GM18951 (cell line): ENCODE measurements at regions not wholly inside any gene's neighbourhood (a gene's known extent, or its start where the extent isn't known, plus 50 kb on each side); places are given as distances from the start of the nearest gene placed in this dataset.
"Not testable (repeated sequence)": the region's sequence is repeated elsewhere in the genome, so short reads cannot be mapped to it uniquely, and the experiment has no call there.

Source experiments
- POLR2A ChIP-seq: IDR thresholded peaks from 4 replicates; pipeline ENCODE4 v1.6.1; 2011; ENCODE audit warnings: mild to moderate bottlenecking; ENCODE audit not compliant: insufficient read length, insufficient read depth; ENCODE audit errors: extremely low read depth
- in situ Hi-C: fragments of 300-500 bp; cut with MboI; formaldehyde crosslinking; loops from one replicate; pipeline ENCODE4 v1.12.0; 2022; ENCODE audit warnings: low sequenced_read_pairs, mixed read lengths, inconsistent platforms; ENCODE audit not compliant: unreplicated experiment

GRCh38 chr20:41697861-41698559 is 79.8 kb upstream of the CHD6 start:
- in situ Hi-C loops = no loop called here
- no peak for TF ChIP-seq POLR2A

DNA sequence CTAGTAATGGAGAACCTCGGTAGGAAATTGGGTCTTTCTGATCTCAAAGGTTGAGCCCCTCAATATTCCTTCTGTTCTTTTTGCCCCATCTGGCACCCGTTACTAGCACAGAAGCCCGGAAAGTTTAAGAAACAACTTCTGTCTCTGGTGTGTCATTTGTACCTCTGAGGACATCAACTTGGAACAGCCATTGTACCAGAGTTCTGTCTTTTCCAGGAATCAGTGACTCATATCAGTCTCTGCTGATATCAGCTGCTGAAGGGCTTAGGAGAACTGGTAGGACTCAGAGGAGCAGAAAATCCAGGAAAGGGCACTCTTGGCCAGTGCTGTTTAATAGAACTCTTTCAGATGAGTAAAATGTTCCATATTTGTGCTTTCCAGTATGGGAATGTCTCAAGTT is 78.3 kb upstream of the CHD6 start:
- no peak for TF ChIP-seq POLR2A
- in situ Hi-C loops = no loop called here

DNA sequence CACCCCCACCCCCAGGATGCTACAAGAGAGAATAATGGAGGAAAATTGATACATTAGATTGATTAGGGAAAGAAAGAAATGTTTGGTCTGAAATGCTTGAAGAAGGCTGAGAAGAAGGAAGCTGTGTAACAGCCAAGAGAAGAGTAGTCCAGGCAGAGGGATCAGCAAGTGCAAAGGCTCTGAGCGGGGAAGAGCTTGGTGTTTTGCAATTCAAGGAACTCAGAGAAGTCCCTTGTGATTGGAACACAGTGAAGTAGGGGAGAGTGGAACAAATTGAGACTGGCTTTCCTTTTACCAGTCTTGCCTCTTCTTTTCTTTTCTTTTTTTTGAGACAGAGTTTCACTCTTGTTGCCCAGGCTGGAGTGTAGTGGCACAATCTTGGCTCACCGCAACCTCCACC is 76.6 kb upstream of the CHD6 start:
- no peak for TF ChIP-seq POLR2A
- in situ Hi-C loops = no loop called here

- peak; percentile 75 for TF ChIP-seq POLR2A
Observed at GRCh38 chr20:41693136-41693979, 75.2 kb upstream of the CHD6 start.

DNA sequence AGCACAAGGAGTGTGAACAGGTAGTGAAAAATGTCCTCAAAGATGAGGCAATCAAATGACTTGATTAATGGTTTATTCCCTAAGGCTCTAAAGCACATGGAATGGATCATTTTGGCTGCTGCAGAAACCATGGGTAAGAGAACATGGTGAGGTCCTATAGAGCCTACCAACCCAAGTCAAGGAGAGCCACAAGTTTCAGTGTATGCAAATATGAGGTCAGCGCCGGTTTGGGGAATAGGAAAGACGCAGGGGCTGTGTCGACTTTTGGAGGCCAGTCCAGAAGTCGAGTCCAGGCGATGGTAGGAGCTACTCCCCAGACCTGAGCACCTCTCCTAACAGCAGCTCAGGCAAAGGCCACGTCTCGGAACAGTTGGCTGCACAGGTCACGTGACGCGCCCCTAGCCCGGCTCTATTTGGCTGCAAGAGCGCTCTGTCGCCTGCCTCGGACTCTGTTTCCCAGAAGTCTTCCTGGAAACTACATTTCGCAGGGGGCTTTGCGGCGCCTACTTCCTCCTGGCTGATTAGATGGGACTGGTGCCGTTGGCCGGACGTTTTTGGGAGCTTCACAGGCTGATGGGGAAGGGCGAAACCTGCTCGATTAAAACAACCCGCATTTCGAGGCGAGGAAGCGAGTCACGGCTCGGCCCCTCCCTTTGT is 74.4 kb upstream of the CHD6 start:
- peak; percentile 53 for TF ChIP-seq POLR2A
- in situ Hi-C loops = no loop called here

More at GRCh38 chr20:41693136-41693979, 75.2 kb upstream of the CHD6 start:
- in situ Hi-C loops = no loop called here

GRCh38 chr20:41691443-41691842 is 73.3 kb upstream of the CHD6 start:
- in situ Hi-C loops = no loop called here
- no peak for TF ChIP-seq POLR2A

- in situ Hi-C loops = no loop called here
- TF ChIP-seq POLR2A = no peak
Observed at GRCh38 chr20:41690702-41691101, 72.5 kb upstream of the CHD6 start.

DNA sequence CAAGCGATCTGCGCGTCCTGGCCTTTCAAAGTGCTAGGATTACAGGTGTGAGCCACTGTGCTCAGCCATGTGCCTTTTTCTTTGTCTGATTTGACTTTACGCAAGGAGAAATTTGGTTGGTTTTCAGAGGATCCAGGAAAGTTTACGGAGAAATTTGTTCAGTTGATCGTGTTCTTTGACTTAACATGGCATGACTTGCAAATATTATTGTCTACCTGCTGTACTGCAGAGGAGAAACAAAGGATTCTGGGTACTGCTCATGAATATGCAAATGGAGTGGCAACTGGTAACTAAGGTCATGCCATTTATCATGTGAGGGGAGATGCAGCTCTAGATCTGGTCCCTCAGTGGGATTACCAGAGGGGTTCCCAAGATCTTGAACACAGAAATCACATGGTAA is 68.8 kb upstream of the CHD6 start:
- no peak for TF ChIP-seq POLR2A
- in situ Hi-C loops = no loop called here

- in situ Hi-C loops = not testable (repeated sequence)
Observed at GRCh38 chr20:41685145-41685544, 67.0 kb upstream of the CHD6 start.

GRCh38 chr20:41678799-41679198 is 60.6 kb upstream of the CHD6 start:
- in situ Hi-C loops = no loop called here

DNA sequence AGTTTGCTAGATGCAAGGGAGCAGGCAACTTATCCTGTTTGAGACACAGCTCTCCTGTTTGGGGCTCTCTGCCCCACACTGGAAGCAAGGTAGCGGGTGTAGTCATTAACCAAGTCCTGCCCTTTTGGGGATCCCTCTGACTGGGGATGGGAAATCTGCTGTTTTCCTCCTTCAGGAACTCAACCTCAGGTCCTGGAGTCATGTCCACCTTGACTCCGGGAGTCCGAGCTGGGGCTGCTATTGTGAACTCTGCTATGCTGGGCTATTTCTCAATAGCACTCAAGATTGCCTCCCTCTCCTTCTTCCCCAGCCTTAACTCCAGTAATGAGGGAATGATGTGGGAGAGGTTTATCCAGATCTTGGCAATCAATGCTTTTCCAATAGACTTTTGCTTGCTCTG is 54.1 kb upstream of the CHD6 start:
- in situ Hi-C loops = no loop called here
- TF ChIP-seq POLR2A = no peak

More at GRCh38 chr20:41678799-41679198, 60.6 kb upstream of the CHD6 start:
- TF ChIP-seq POLR2A = no peak

DNA sequence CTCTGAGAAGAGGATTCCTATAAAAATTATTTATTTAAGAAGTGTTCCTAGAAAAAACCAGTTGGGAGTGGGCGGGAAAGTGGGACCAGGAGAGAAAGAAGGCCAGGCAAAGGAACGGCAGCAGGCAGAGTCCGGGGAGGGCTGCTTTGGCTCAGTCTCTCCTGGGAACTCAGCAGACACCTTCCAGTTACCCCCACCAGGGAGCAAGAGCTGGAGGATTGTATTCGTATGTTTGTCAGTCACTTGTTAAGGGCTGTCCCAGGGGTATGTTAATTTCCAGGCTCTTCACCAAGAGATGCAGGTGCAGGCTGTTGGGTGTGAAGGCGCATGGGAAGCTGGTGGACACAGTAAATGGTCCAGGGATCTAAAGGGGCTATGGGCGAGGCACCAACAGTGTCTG is 53.0 kb upstream of the CHD6 start:
- in situ Hi-C loops = no loop called here
- no peak for TF ChIP-seq POLR2A

DNA sequence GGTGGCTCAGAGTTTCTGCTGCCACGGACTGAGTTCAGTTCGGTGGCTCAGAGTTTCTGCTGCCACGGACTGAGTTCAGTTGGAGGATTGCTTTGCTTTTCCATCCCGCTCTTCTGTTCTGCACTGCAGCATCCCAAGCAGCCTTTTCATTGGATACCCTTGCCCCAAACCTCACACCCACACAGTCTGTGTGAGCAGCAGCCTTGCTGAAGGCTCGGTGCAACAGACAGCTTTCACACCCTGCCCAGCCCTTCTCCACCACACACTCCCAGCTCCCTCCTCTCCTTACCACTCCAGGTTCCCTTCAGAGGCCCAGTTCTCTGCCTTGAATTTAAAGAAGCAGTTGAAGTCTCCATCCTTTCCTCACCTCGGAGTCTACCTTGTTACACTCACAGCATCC is 52.5 kb upstream of the CHD6 start:
- no peak for TF ChIP-seq POLR2A
- in situ Hi-C loops = no loop called here

DNA sequence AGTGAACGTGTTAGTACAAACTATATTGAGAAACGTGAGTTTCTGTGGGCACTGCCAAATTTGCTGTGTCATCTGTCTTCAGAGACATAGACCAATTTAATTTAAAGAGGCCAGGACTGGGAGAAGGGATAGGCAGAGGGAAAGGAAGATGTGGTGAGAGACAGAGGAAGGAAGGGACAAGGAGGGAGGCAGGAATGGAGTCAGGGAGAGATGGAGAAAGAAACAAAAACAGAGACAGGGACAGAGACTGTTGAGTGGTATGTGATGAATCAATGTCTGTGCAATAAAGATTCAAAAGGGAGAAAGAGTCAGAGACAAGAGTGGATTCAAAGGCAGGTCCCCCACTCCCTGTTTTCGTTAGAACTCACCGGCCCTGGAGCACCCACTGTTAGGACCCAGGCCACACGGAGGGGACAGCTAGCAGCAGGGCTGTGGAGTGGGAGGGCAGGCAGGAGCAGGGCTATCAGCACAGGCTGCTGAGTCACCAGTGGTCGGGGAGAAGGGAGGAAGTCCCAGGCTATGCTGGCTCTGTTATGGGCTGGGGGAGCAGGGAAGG is 51.6 kb upstream of the CHD6 start:
- TF ChIP-seq POLR2A = no peak
- in situ Hi-C loops = no loop called here
